Right lung (tissue), 2 donors: ENCODE measurements at regions not wholly inside any gene's neighbourhood (a gene's known extent, or its start where the extent isn't known, plus 50 kb on each side); places are given as distances from the start of the nearest gene placed in this dataset.
"Not testable (repeated sequence)": the region's sequence is repeated elsewhere in the genome, so short reads cannot be mapped to it uniquely, and the experiment has no call there.

Experiments used
- DNase-seq, 2 donors: peaks; one replicate each; pipeline ENCODE4 v3.0.0-alpha.2; 2013

- DNase-seq = no peak
Observed at GRCh38 chr1:56120021-56120420, 459.3 kb downstream of the PLPP3 start.

- not testable (repeated sequence) for DNase-seq
Observed at GRCh38 chr1:56118676-56119075, 460.7 kb downstream of the PLPP3 start.

- DNase-seq = no peak
Observed at GRCh38 chr1:56115701-56116100, 463.7 kb downstream of the PLPP3 start.

GRCh38 chr1:56113679-56114078, 465.7 kb downstream of the PLPP3 start:
- DNase-seq = no peak

GRCh38 chr1:56107275-56107638, 472.1 kb downstream of the PLPP3 start:
- no peak for DNase-seq

- no peak for DNase-seq
Observed at GRCh38 chr1:56106531-56107274, 472.7 kb downstream of the PLPP3 start.

- no peak for DNase-seq
Observed at GRCh38 chr1:56105397-56105796, 474.0 kb downstream of the PLPP3 start.

GRCh38 chr1:56099766-56100265, 479.5 kb downstream of the PLPP3 start:
- no peak for DNase-seq

- DNase-seq = no peak
Observed at GRCh38 chr1:56098946-56099345, 480.4 kb downstream of the PLPP3 start.

- no peak for DNase-seq
Observed at GRCh38 chr1:56097713-56098112, 481.6 kb downstream of the PLPP3 start.

GRCh38 chr1:56095696-56096665, 483.4 kb downstream of the PLPP3 start:
- no peak for DNase-seq

GRCh38 chr1:56094168-56094567, 485.2 kb downstream of the PLPP3 start:
- no peak for DNase-seq

GRCh38 chr1:56092684-56093570, 486.4 kb downstream of the PLPP3 start:
- no peak for DNase-seq

GRCh38 chr1:56089826-56090225, 489.5 kb downstream of the PLPP3 start:
- not testable (repeated sequence) for DNase-seq

GRCh38 chr1:56084246-56084645, 495.1 kb downstream of the PLPP3 start:
- DNase-seq = no peak

GRCh38 chr1:56081736-56082135, 497.6 kb downstream of the PLPP3 start:
- DNase-seq = no peak

- DNase-seq = peak in 1 of 2 donors; percentile 47
Observed at GRCh38 chr1:56081173-56081572, 498.2 kb downstream of the PLPP3 start.

- DNase-seq = no peak
Observed at GRCh38 chr1:56080123-56080522, 499.2 kb downstream of the PLPP3 start.

GRCh38 chr1:56079391-56079790, 500.0 kb downstream of the PLPP3 start:
- DNase-seq = no peak

- DNase-seq = peak; percentile 61 to 66
Observed at GRCh38 chr1:56077206-56077605, 502.2 kb downstream of the PLPP3 start.

GRCh38 chr1:56074007-56074651, 505.2 kb downstream of the PLPP3 start:
- peak; percentile 91 to 92 for DNase-seq
